ENCODE measurements at regions not wholly inside any gene's neighbourhood (a gene's known extent, or its start where the extent isn't known, plus 50 kb on each side); places are given as distances from the start of the nearest gene placed in this dataset.

- DNase-seq (ENCODE audit: low spot score) (no peak), ATAC-seq (ENCODE audit: low read depth) (no peak)
- TF ChIP-seq CTCF (IDR thresholded peaks at IDR 0.05; ENCODE audit: poor library complexity, severe bottlenecking), result no peak
- Histone ChIP-seq H3K4me3 (ENCODE audit: severe bottlenecking) (no peak overlapping the region), H3K27ac (ENCODE audit: poor library complexity, severe bottlenecking) (no peak overlapping the region), H3K27me3 (ENCODE audit: insufficient read depth, poor library complexity, severe bottlenecking) (no peaks in the 10 kb centered on the region), H3K9me3 (ENCODE audit: severe bottlenecking) (no peaks in the 10 kb centered on the region), H3K36me3 (ENCODE audit: low read depth) (no peaks in the 10 kb centered on the region), H3K4me1 (ENCODE audit: insufficient read depth, poor library complexity, severe bottlenecking) (no peaks in the 10 kb centered on the region)
These were observed 354.9 kb upstream of the FAR2 start for GRCh38 chr12:28794211-28794610.

- no peak for ATAC-seq (ENCODE audit: low read depth)
- Histone ChIP-seq H3K4me3 (ENCODE audit: severe bottlenecking) (no peak overlapping the region), H3K9me3 (ENCODE audit: severe bottlenecking) (no peaks in the 10 kb centered on the region), H3K36me3 (ENCODE audit: low read depth) (no peaks in the 10 kb centered on the region), H3K4me1 (ENCODE audit: insufficient read depth, poor library complexity, severe bottlenecking) (no peaks in the 10 kb centered on the region), H3K27ac (ENCODE audit: poor library complexity, severe bottlenecking) (no peak overlapping the region), H3K27me3 (ENCODE audit: insufficient read depth, poor library complexity, severe bottlenecking) (no peaks in the 10 kb centered on the region)
- DNase-seq (ENCODE audit: low spot score), result no peak
- TF ChIP-seq CTCF (IDR thresholded peaks at IDR 0.05; ENCODE audit: poor library complexity, severe bottlenecking), result no peak
These were observed 354.3 kb upstream of the FAR2 start for GRCh38 chr12:28794786-28795185.

- no peak for TF ChIP-seq CTCF (IDR thresholded peaks at IDR 0.05; ENCODE audit: poor library complexity, severe bottlenecking)
- H3K27ac ChIP-seq (ENCODE audit: poor library complexity, severe bottlenecking), result no peak overlapping the region
- DNase-seq (ENCODE audit: low spot score) (no peak), ATAC-seq (ENCODE audit: low read depth) (no peak)
- H3K36me3 ChIP-seq (ENCODE audit: low read depth), result no peaks in the 10 kb centered on the region
- H3K9me3 ChIP-seq (ENCODE audit: severe bottlenecking), result no peaks in the 10 kb centered on the region
- H3K4me3 ChIP-seq (ENCODE audit: severe bottlenecking), result no peak overlapping the region
- no peaks in the 10 kb centered on the region for H3K27me3 ChIP-seq (ENCODE audit: insufficient read depth, poor library complexity, severe bottlenecking)
- no peaks in the 10 kb centered on the region for H3K4me1 ChIP-seq (ENCODE audit: insufficient read depth, poor library complexity, severe bottlenecking)
These were observed 353.8 kb upstream of the FAR2 start for GRCh38 chr12:28795311-28795710.

GRCh38 chr12:28799348-28799747, 349.7 kb upstream of the FAR2 start:
- ATAC-seq (ENCODE audit: low read depth) (no peak), DNase-seq (ENCODE audit: low spot score) (no peak)
- Histone ChIP-seq H3K27ac (ENCODE audit: poor library complexity, severe bottlenecking) (no peak overlapping the region), H3K9me3 (ENCODE audit: severe bottlenecking) (no peaks in the 10 kb centered on the region), H3K27me3 (ENCODE audit: insufficient read depth, poor library complexity, severe bottlenecking) (no peaks in the 10 kb centered on the region), H3K4me1 (ENCODE audit: insufficient read depth, poor library complexity, severe bottlenecking) (no peaks in the 10 kb centered on the region), H3K36me3 (ENCODE audit: low read depth) (no peaks in the 10 kb centered on the region), H3K4me3 (ENCODE audit: severe bottlenecking) (no peak overlapping the region)
- no peak for TF ChIP-seq CTCF (IDR thresholded peaks at IDR 0.05; ENCODE audit: poor library complexity, severe bottlenecking)

- no peaks in the 10 kb centered on the region for H3K4me1 ChIP-seq (ENCODE audit: insufficient read depth, poor library complexity, severe bottlenecking)
- DNase-seq (ENCODE audit: low spot score), result no peak
- no peaks in the 10 kb centered on the region for H3K27me3 ChIP-seq (ENCODE audit: insufficient read depth, poor library complexity, severe bottlenecking)
- no peak for TF ChIP-seq CTCF (IDR thresholded peaks at IDR 0.05; ENCODE audit: poor library complexity, severe bottlenecking)
- no peak overlapping the region for H3K27ac ChIP-seq (ENCODE audit: poor library complexity, severe bottlenecking)
- no peak for ATAC-seq (ENCODE audit: low read depth)
- H3K9me3 ChIP-seq (ENCODE audit: severe bottlenecking), result no peaks in the 10 kb centered on the region
- no peaks in the 10 kb centered on the region for H3K36me3 ChIP-seq (ENCODE audit: low read depth)
- H3K4me3 ChIP-seq (ENCODE audit: severe bottlenecking), result no peak overlapping the region
These were observed 348.9 kb upstream of the FAR2 start for GRCh38 chr12:28800129-28800528.
